H1 (cell line): ENCODE measurements at regions not wholly inside any gene's neighbourhood (a gene's known extent, or its start where the extent isn't known, plus 50 kb on each side); places are given as distances from the start of the nearest gene placed in this dataset.

Experiments
- CTCF ChIA-PET: fragments of 300-600 bp; sonication (Branson Sonifier 250); formaldehyde crosslinking; loops from one replicate; lab custom pipeline; 2021; ENCODE audit not compliant: partially characterized antibody; lab: Charles Lee
- POLR2A ChIA-PET: fragments of 300-600 bp; sonication (Branson Sonifier 250); formaldehyde crosslinking; loops from one replicate; lab custom pipeline; 2021; ENCODE audit warnings: inconsistent platforms; ENCODE audit not compliant: partially characterized antibody; lab: Charles Lee
- DNase-seq, 2 experiments: peaks; one replicate each; pipeline versions ENCODE4 v3.0.0 to v3.0.0-alpha.2; 2010 to 2022; ENCODE audit warnings: low spot score in 2 of 2, low read depth in 1 of 2, mixed read lengths in 1 of 2
- FAIRE-seq: peaks from 2 replicates; lab custom pipeline; 2011; peaks lifted over from hg19 to GRCh38; lab: Jason Lieb, UNC
- H2AFZ ChIP-seq: 2 replicates; pipeline ENCODE4 v1.8.1; 2012; ENCODE audit warnings: low read length, inconsistent platforms
- H2AK5ac ChIP-seq: 2 replicates; pipeline ENCODE4 v1.6.1; 2013; ENCODE audit warnings: low read depth, low read length
- H2BK120ac ChIP-seq: replicated peaks from 2 replicates; pipeline ENCODE3; 2013; ENCODE audit warnings: low read depth, low read length, inconsistent platforms
- H2BK12ac ChIP-seq: 2 replicates; pipeline ENCODE4 v1.6.1; 2013; ENCODE audit warnings: low read depth, low read length
- H2BK15ac ChIP-seq: 2 replicates; pipeline ENCODE4 v1.6.1; 2013; ENCODE audit warnings: low read length
- H2BK20ac ChIP-seq: 2 replicates; pipeline ENCODE4 v1.6.1; 2013; ENCODE audit warnings: low read length
- H2BK5ac ChIP-seq: 2 replicates; pipeline ENCODE4 v1.6.1; 2013; ENCODE audit warnings: low read depth, low read length
- H3K14ac ChIP-seq: 2 replicates; pipeline ENCODE4 v1.6.1; 2013; ENCODE audit warnings: inconsistent platforms; ENCODE audit not compliant: insufficient read length
- H3K18ac ChIP-seq: 2 replicates; pipeline ENCODE4 v1.6.1; 2013; ENCODE audit warnings: low read length; ENCODE audit errors: extremely low read depth
- H3K23ac ChIP-seq: 2 replicates; pipeline ENCODE4 v1.6.1; 2013; ENCODE audit warnings: inconsistent platforms; ENCODE audit not compliant: insufficient read length
- H3K23me2 ChIP-seq: 2 replicates; pipeline ENCODE4 v1.6.1; 2013; ENCODE audit warnings: low read depth, low read length
- H3K27ac ChIP-seq: 2 replicates; pipeline ENCODE4 v1.6.1; 2011; ENCODE audit warnings: low read depth, low read length, inconsistent platforms
- H3K27me3 ChIP-seq, 4 experiments: replicated peaks in 1 of 4; 1 replicate in 1 of 4; 2 replicates in 3 of 4; pipeline versions ENCODE4 v1.6.1 to v1.8.1; 2011 to 2013; ENCODE audit warnings: low read length in 3 of 4, mild to moderate bottlenecking in 3 of 4, inconsistent platforms in 2 of 4, mixed read lengths in 2 of 4, moderate library complexity in 1 of 4; ENCODE audit not compliant: control insufficient read depth in 3 of 4, insufficient read depth in 3 of 4; ENCODE audit errors: extremely low read depth in 1 of 4
- H3K36me3 ChIP-seq, 4 experiments: 2 replicates each; pipeline versions ENCODE4 v1.6.1 to v1.8.1; 2011 to 2013; ENCODE audit warnings: mild to moderate bottlenecking in 4 of 4, low read length in 3 of 4, moderate library complexity in 2 of 4, control low read depth in 1 of 4, inconsistent platforms in 1 of 4; ENCODE audit not compliant: insufficient read depth in 4 of 4, control insufficient read depth in 2 of 4
- H3K4ac ChIP-seq: replicated peaks from 2 replicates; pipeline ENCODE3; 2013; ENCODE audit warnings: low read length, low read depth, mixed read lengths, inconsistent platforms; ENCODE audit not compliant: insufficient read length
- H3K4me1 ChIP-seq, 4 experiments: replicated peaks in 1 of 4; 1 replicate in 1 of 4; 2 replicates in 3 of 4; pipeline versions ENCODE4 v1.6.1 to v1.8.1; 2011 to 2013; ENCODE audit warnings: low read length in 3 of 4, inconsistent platforms in 2 of 4, mixed read lengths in 1 of 4; ENCODE audit not compliant: insufficient read depth in 4 of 4, control insufficient read depth in 3 of 4
- H3K4me2 ChIP-seq, 2 experiments: 2 replicates each; pipeline versions ENCODE4 v1.6.1 to v1.8.1; 2011 to 2013; ENCODE audit warnings: low read depth in 2 of 2, low read length in 2 of 2, control low read depth in 1 of 2, inconsistent platforms in 1 of 2, mild to moderate bottlenecking in 1 of 2; ENCODE audit not compliant: insufficient read depth in 1 of 2
- H3K4me3 ChIP-seq, 4 experiments: fragments of 200-600, 300-600 bp in 1 of 4; sonication (generic), shearing (Covaris generic), sonication (Bioruptor Twin) in 1 of 4; 2 replicates each; pipeline versions ENCODE4 v1.5.1 to v1.8.1; 2011 to 2016; ENCODE audit warnings: low read length in 4 of 4, low read depth in 3 of 4, control low read depth in 2 of 4, inconsistent platforms in 2 of 4, mild to moderate bottlenecking in 2 of 4, mixed read lengths in 1 of 4, moderate library complexity in 1 of 4; ENCODE audit not compliant: insufficient read depth in 2 of 4; ENCODE audit errors: extremely low read depth in 1 of 4
- H3K56ac ChIP-seq: replicated peaks from 2 replicates; pipeline ENCODE3; 2013; ENCODE audit warnings: low read depth, mild to moderate bottlenecking, mixed read lengths, low read length, inconsistent platforms; ENCODE audit not compliant: insufficient read length
- H3K79me1 ChIP-seq: 2 replicates; pipeline ENCODE4 v1.6.1; 2013; ENCODE audit warnings: low read depth, low read length, control low read depth
- H3K79me2 ChIP-seq, 2 experiments: 2 replicates each; pipeline versions ENCODE4 v1.6.1 to v1.8.1; 2012 to 2013; ENCODE audit warnings: low read length in 2 of 2, mild to moderate bottlenecking in 2 of 2, inconsistent platforms in 1 of 2; ENCODE audit not compliant: insufficient read depth in 2 of 2, control insufficient read depth in 1 of 2
- H3K9ac ChIP-seq, 4 experiments: replicated peaks in 1 of 4; 1 replicate in 1 of 4; 2 replicates in 3 of 4; pipeline versions ENCODE4 v1.6.1 to v1.8.1; 2011 to 2013; ENCODE audit warnings: low read depth in 3 of 4, low read length in 3 of 4, control low read depth in 2 of 4, mild to moderate bottlenecking in 2 of 4, moderate library complexity in 2 of 4, inconsistent platforms in 1 of 4; ENCODE audit errors: extremely low read depth in 1 of 4
- H3K9me3 ChIP-seq, 2 experiments: 2 replicates each; pipeline versions ENCODE4 v1.6.1 to v1.8.1; 2012 to 2013; ENCODE audit warnings: mild to moderate bottlenecking in 2 of 2, moderate library complexity in 2 of 2, control low read depth in 1 of 2, inconsistent platforms in 1 of 2, low read depth in 1 of 2, low read length in 1 of 2, mixed read lengths in 1 of 2; ENCODE audit not compliant: insufficient read depth in 2 of 2
- H4K20me1 ChIP-seq, 2 experiments: replicated peaks in 1 of 2; 2 replicates each; pipeline versions ENCODE3 to v1.8.1; 2011 to 2013; ENCODE audit warnings: inconsistent platforms in 2 of 2, low read length in 2 of 2, mild to moderate bottlenecking in 1 of 2; ENCODE audit not compliant: insufficient read depth in 2 of 2, control insufficient read depth in 1 of 2
- H4K5ac ChIP-seq: 2 replicates; pipeline ENCODE4 v1.6.1; 2013; ENCODE audit warnings: low read length, low read depth, mixed read lengths, inconsistent platforms; ENCODE audit not compliant: insufficient read length
- H4K8ac ChIP-seq: 2 replicates; pipeline ENCODE4 v1.8.0; 2013; ENCODE audit warnings: mild to moderate bottlenecking, moderate library complexity, low read length, inconsistent platforms; ENCODE audit not compliant: insufficient read depth; ENCODE audit errors: extremely low read depth
- H4K91ac ChIP-seq: replicated peaks from 2 replicates; pipeline ENCODE3; 2013; ENCODE audit warnings: low read length, mixed read lengths, inconsistent platforms; ENCODE audit not compliant: insufficient read length
- CEBPB ChIP-seq: IDR thresholded peaks from 2 replicates; pipeline ENCODE4 v1.6.1; 2012; ENCODE audit warnings: low read depth, low read length
- CTCF ChIP-seq, 3 experiments: IDR thresholded peaks; 1 replicate in 2 of 3; 2 replicates in 1 of 3; pipeline versions ENCODE4 v1.5.1 to v1.6.1; 2011; ENCODE audit warnings: low read length in 3 of 3, mild to moderate bottlenecking in 3 of 3, inconsistent platforms in 2 of 3, low read depth in 1 of 3, moderate library complexity in 1 of 3; ENCODE audit not compliant: insufficient read depth in 1 of 3; ENCODE audit errors: control extremely low read depth in 1 of 3
- E2F6 ChIP-seq: IDR thresholded peaks from 2 replicates; pipeline ENCODE4 v1.6.1; 2012; ENCODE audit warnings: inconsistent platforms
- EP300 ChIP-seq, 2 experiments: IDR thresholded peaks; 1 replicate in 1 of 2; 2 replicates in 1 of 2; pipeline ENCODE4 v1.6.1; 2011 to 2012; ENCODE audit warnings: low read depth in 2 of 2, low read length in 2 of 2, mild to moderate bottlenecking in 2 of 2, borderline replicate concordance in 1 of 2, inconsistent platforms in 1 of 2, moderate library complexity in 1 of 2
- NRF1 ChIP-seq: IDR thresholded peaks from 2 replicates; pipeline ENCODE4 v1.6.1; 2011; ENCODE audit warnings: mild to moderate bottlenecking, low read depth, low read length, improper control_type of control experiment
- POLR2AphosphoS5 ChIP-seq: IDR thresholded peaks from 2 replicates; pipeline ENCODE4 v1.6.1; 2011; ENCODE audit warnings: low read depth, low read length
- RFX5 ChIP-seq: IDR thresholded peaks from 2 replicates; pipeline ENCODE4 v1.6.1; 2011; ENCODE audit warnings: low read depth, low read length, improper control_type of control experiment, borderline replicate concordance
- RXRA ChIP-seq: IDR thresholded peaks from 2 replicates; pipeline ENCODE4 v1.6.1; 2011; ENCODE audit warnings: low read depth, mild to moderate bottlenecking, low read length, moderate library complexity; ENCODE audit not compliant: insufficient read depth
- SAP30 ChIP-seq: fragments of 300-600 bp; sonication (generic); IDR thresholded peaks from 2 replicates; pipeline ENCODE4 v1.7.1; 2012; ENCODE audit warnings: low read length, moderate library complexity, mild to moderate bottlenecking, inconsistent platforms; ENCODE audit not compliant: insufficient read depth, insufficient replicate concordance
- SP2 ChIP-seq: IDR thresholded peaks from 2 replicates; pipeline ENCODE4 v1.6.1; 2012; ENCODE audit warnings: mild to moderate bottlenecking, low read length, inconsistent platforms
- WGBS, 2 experiments: shearing (Covaris generic) in 1 of 2; methylation state at CpG; one replicate each; pipeline versions ENCODE4 v1.1.6 to v1.1.7; 2013 to 2015; ENCODE audit warnings: low lambda C conversion rate in 2 of 2, mixed read lengths in 2 of 2, inconsistent platforms in 1 of 2, low coverage in 1 of 2, missing lambda C conversion rate in 1 of 2; ENCODE audit not compliant: insufficient replicate concordance in 2 of 2, insufficient coverage in 1 of 2, insufficient read length in 1 of 2; ENCODE audit errors: extremely low coverage in 1 of 2, missing lambda C conversion rate in 1 of 2; 5-methylcytosine and 5-hydroxymethylcytosine counted together
- TF ChIP-seq, protein P1 (sequence below): IDR thresholded peaks from 2 replicates; pipeline ENCODE4 v1.6.1; 2012; ENCODE audit warnings: inconsistent platforms

DNA sequence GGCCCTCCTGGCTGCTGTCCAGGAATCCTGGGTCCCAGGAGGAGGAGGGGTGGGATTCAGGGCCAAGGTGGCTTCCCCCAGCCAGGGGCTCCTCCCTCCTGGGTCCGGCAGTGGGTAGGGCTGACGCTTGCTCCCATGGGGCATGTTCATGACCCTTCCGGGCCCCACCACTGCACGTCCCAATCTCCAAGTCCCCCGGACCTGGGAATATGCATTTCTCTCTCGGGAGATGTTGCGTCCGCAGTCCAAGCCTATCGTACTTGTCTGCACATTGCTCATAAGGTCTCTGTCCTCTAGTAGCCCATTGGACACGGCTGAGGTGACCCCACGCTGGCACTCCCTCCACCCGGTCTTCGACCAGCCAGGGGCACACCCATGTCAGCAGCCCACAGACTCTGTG is 192.3 kb downstream of the TEX29 start:
- Histone ChIP-seq H2BK15ac (no peak overlapping the region), H3K79me1 (no peaks in the 10 kb centered on the region), H3K23me2 (peaks cover 5% of the 10 kb centered on the region; the same call in 1 of the 2 replicates), H2BK20ac (no peak overlapping the region), H2AFZ (no peak overlapping the region), H3K27ac (no peak overlapping the region), H3K36me3 (no peaks in the 10 kb centered on the region), H4K91ac (no peak overlapping the region), H4K20me1 (peaks cover 0 to 4% of the 10 kb centered on the region in 2 experiments), H3K27me3 (no peaks in the 10 kb centered on the region), H3K4me1 (peaks cover 0 to 4% (median 1%) of the 10 kb centered on the region in 4 experiments; a peak in 3 of 7 replicates), H3K23ac (no peak overlapping the region), H2BK120ac (no peak overlapping the region), H2BK5ac (no peak overlapping the region), H3K18ac (no peak overlapping the region), H3K9me3 (no peaks in the 10 kb centered on the region), H4K8ac (no peak overlapping the region), H3K79me2 (no peaks in the 10 kb centered on the region), H4K5ac (no peak overlapping the region), H3K56ac (no peak overlapping the region), H3K4me3 (no peak overlapping the region), H3K4ac (no peak overlapping the region), H2BK12ac (0 out of 2 replicates have a peak overlapping the region, but pooled peaks have one; percentile 23), H3K14ac (no peak overlapping the region), H3K9ac (no peak overlapping the region), H2AK5ac (no peak overlapping the region), H3K4me2 (no peak overlapping the region)
- ChIA-PET POLR2A (no interaction called here), CTCF (interaction anchor here (1.2 to 2.0 kb wide), 2 partner anchors 8 to 38 kb away, joined by 3 to 7 read pairs; no protein-coding TSS in a partner anchor)
- DNase-seq (no peak), FAIRE-seq (no peak)
- WGBS, 2 experiments = 93% methylated on average over 10 of the region's 13 CpGs; no CpG with 5 or more reads in 1 of the 2 experiments
- no peak for TF ChIP-seq SP2
- TF ChIP-seq RXRA = no peak
- no peak for TF ChIP-seq E2F6
- TF ChIP-seq NRF1 = no peak
- TF ChIP-seq SAP30 = no peak
- TF ChIP-seq CTCF (IDR thresholded peaks at IDR 0.05; ENCODE audit: control extremely low read depth in 1 of 3, insufficient read depth in 1 of 3, low read depth in 1 of 3, low read length in 3 of 3) = no peak
- TF ChIP-seq EP300 (IDR thresholded peaks at IDR 0.05; ENCODE audit: borderline replicate concordance in 1 of 2, low read depth in 2 of 2, low read length in 2 of 2) = no peak
- no peak for TF ChIP-seq POLR2AphosphoS5
- TF ChIP-seq CEBPB = no peak
- TF ChIP-seq RFX5 = no peak
- TF ChIP-seq, protein P1, sequence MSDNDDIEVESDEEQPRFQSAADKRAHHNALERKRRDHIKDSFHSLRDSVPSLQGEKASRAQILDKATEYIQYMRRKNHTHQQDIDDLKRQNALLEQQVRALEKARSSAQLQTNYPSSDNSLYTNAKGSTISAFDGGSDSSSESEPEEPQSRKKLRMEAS = no peak
